PC-3 (cell line): ENCODE measurements at regions not wholly inside any gene's neighbourhood (a gene's known extent, or its start where the extent isn't known, plus 50 kb on each side); places are given as distances from the start of the nearest gene placed in this dataset.

ENCODE experiments used
- ATAC-seq: fragments of 200-7000 bp; cut with Tn5 transposase; 2 replicates; pipeline ENCODE4 v1.9.1; 2020; ENCODE audit warnings: mild to moderate bottlenecking, moderate library complexity
- BruUV-seq: library from RNA; stranded (reverse); fragments of 400-500 nt; replicated peaks from 2 replicates; lab custom pipeline; 2021; lab: Mats Ljungman, UMichigan
- CTCF ChIA-PET: fragments of 300-600 bp; sonication (Branson Sonifier 250); formaldehyde crosslinking; loops from one replicate; lab custom pipeline; 2022; ENCODE audit warnings: antibody characterized with exemption; lab: Charles Lee
- POLR2A ChIA-PET: fragments of 300-600 bp; sonication (Branson Sonifier 250); formaldehyde crosslinking; loops from one replicate; lab custom pipeline; 2022; ENCODE audit warnings: antibody characterized with exemption; ENCODE audit not compliant: unreplicated experiment; lab: Charles Lee
- DNase-seq: peaks from one replicate; pipeline ENCODE4 v3.0.0-alpha.2; 2015
- H2AFZ ChIP-seq: fragments of 300-600 bp; sonication (generic); 2 replicates; pipeline ENCODE4 v1.6.0; 2016; ENCODE audit warnings: antibody characterized with exemption, low read length
- H3F3A ChIP-seq: fragments of 300-600 bp; sonication (generic); one replicate; pipeline ENCODE4 v1.6.0; 2017; ENCODE audit warnings: antibody characterized with exemption, low read length, control low read depth, mild to moderate bottlenecking; ENCODE audit not compliant: unreplicated experiment
- H3K27ac ChIP-seq: fragments of 300-600 bp; sonication (generic); 2 replicates; pipeline ENCODE4 v1.5.1; 2016; ENCODE audit warnings: mild to moderate bottlenecking, low read length
- H3K27me3 ChIP-seq: fragments of 300-600 bp; sonication (generic); 2 replicates; pipeline ENCODE4 v1.6.1; 2016; ENCODE audit warnings: low read length, mixed read lengths
- H3K36me3 ChIP-seq: fragments of 300-600 bp; sonication (generic); 2 replicates; pipeline ENCODE4 v1.6.1; 2016; ENCODE audit warnings: low read depth, mixed run types, low read length, mixed read lengths
- H3K4me1 ChIP-seq: fragments of 300-600 bp; sonication (generic); 2 replicates; pipeline ENCODE4 v1.5.1; 2016; ENCODE audit warnings: low read length; ENCODE audit not compliant: insufficient read depth
- H3K4me2 ChIP-seq: fragments of 300-600 bp; sonication (generic); 2 replicates; pipeline ENCODE4 v1.6.0; 2016; ENCODE audit warnings: low read length
- H3K4me3 ChIP-seq: fragments of 300-600 bp; sonication (generic); 2 replicates; pipeline ENCODE4 v1.5.1; 2016; ENCODE audit warnings: mild to moderate bottlenecking, low read length, mixed read lengths
- H3K79me2 ChIP-seq: fragments of 300-600 bp; sonication (generic); 2 replicates; pipeline ENCODE4 v1.6.1; 2017; ENCODE audit warnings: low read length, mixed read lengths
- H3K9ac ChIP-seq: fragments of 300-600 bp; sonication (generic); 2 replicates; pipeline ENCODE4 v1.6.0; 2016; ENCODE audit warnings: mild to moderate bottlenecking, low read length
- H3K9me2 ChIP-seq: fragments of 300-600 bp; sonication (generic); replicated peaks from 2 replicates; pipeline ENCODE4 v1.6.1; 2016; ENCODE audit warnings: mixed run types, low read length, mixed read lengths
- H3K9me3 ChIP-seq: fragments of 300-600 bp; sonication (generic); 2 replicates; pipeline ENCODE4 v1.6.1; 2016; ENCODE audit warnings: low read length, mixed read lengths
- H4K20me1 ChIP-seq: fragments of 300-600 bp; sonication (generic); 2 replicates; pipeline ENCODE4 v1.6.1; 2016; ENCODE audit warnings: low read length, mixed read lengths
- CTCF ChIP-seq: fragments of 300-600 bp; sonication (generic); conservative IDR thresholded peaks from 2 replicates; pipeline ENCODE4 v1.5.1; 2017; ENCODE audit warnings: antibody characterized with exemption, low read depth, mild to moderate bottlenecking, low read length
- EZH2 ChIP-seq: fragments of 300-600 bp; sonication (generic); IDR thresholded peaks from one replicate; pipeline ENCODE4 v1.6.1; 2017; ENCODE audit warnings: antibody characterized with exemption, mild to moderate bottlenecking, low read length; ENCODE audit not compliant: unreplicated experiment
- EZH2phosphoT487 ChIP-seq: fragments of 300-600 bp; sonication (generic); IDR thresholded peaks from 2 replicates; pipeline ENCODE4 v1.6.1; 2018; ENCODE audit warnings: mild to moderate bottlenecking, antibody characterized with exemption, low read length, borderline replicate concordance
- intact Hi-C: fragments of 100-400 bp; cut with micrococcal nuclease; formaldehyde crosslinking; loops from 2 replicates; pipeline ENCODE4 v1.9.0; 2023

DNA sequence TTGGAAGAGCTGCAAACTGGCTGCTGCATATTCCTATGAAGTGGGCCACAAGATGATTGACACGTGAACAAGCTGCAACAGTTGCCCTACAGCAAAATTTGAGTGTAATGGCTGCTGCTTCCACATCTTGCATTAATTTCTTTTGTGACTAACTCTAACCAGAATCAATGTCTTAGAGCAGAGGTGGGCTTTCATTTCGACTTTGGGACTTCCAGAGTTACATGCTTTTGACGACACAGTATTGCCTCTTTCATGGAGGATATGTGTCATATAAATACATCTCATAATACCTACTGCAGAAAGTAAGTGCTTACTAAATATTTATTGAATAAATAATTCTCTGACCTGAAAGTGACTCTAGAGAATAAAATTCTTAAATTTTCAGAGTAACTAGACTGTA is 340.7 kb upstream of the KCNH8 start:
- Histone ChIP-seq H3K4me1 (peaks cover 38% of the 10 kb centered on the region), H3K36me3 (no peaks in the 10 kb centered on the region), H3K79me2 (no peaks in the 10 kb centered on the region), H4K20me1 (no peaks in the 10 kb centered on the region), H3K4me2 (no peak overlapping the region), H3K27ac (no peak overlapping the region), H3K4me3 (no peak overlapping the region), H3K9me3 (no peaks in the 10 kb centered on the region), H3K9me2 (no peaks in the 10 kb centered on the region), H2AFZ (no peak overlapping the region), H3K27me3 (no peaks in the 10 kb centered on the region), H3F3A (no peaks in the 10 kb centered on the region), H3K9ac (no peak overlapping the region)
- DNase-seq, result no peak
- BruUV-seq, result no TSS peak
- no peak for TF ChIP-seq EZH2phosphoT487
- TF ChIP-seq CTCF, result no peak
- TF ChIP-seq EZH2, result no peak
- no peak for ATAC-seq
- intact Hi-C loops, result no loop called here
- CTCF ChIA-PET, result no interaction called here
- POLR2A ChIA-PET, result no interaction called here

DNA sequence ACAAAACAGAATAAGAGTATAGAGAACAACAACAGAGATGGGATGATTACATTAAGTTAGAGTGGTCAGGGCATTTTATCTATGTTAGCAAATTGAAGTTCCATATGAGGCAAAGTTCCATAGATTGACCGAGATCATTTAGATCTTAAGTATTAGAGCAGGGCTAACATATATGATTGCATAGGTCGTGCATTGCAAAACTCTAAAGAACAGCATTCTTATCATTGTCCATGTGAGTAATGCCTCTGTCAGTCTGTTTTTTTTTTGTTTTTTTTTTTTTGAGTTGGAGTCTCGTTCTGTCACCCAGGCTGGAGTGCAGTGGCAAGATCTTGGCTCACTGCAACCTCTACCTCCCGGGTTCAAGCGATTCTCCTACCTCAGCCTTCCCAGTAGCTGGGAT is 341.7 kb upstream of the KCNH8 start:
- no peak overlapping the region for H3K4me2 ChIP-seq
- no peaks in the 10 kb centered on the region for H3F3A ChIP-seq
- no peaks in the 10 kb centered on the region for H3K36me3 ChIP-seq
- no peaks in the 10 kb centered on the region for H3K79me2 ChIP-seq
- DNase-seq, result peak; percentile 50
- H3K4me3 ChIP-seq, result no peak overlapping the region
- POLR2A ChIA-PET, result no interaction called here
- no peak overlapping the region for H3K9ac ChIP-seq
- H3K4me1 ChIP-seq, result peaks cover 30% of the 10 kb centered on the region
- no peak overlapping the region for H3K27ac ChIP-seq
- no TSS peak for BruUV-seq
- CTCF ChIA-PET, result no interaction called here
- TF ChIP-seq CTCF (no peak), EZH2 (no peak), EZH2phosphoT487 (no peak)
- no peak for ATAC-seq
- H3K9me2 ChIP-seq, result no peaks in the 10 kb centered on the region
- no peaks in the 10 kb centered on the region for H3K9me3 ChIP-seq
- intact Hi-C loops, result no loop called here
- no peaks in the 10 kb centered on the region for H3K27me3 ChIP-seq
- H2AFZ ChIP-seq, result no peak overlapping the region
- H4K20me1 ChIP-seq, result no peaks in the 10 kb centered on the region

DNA sequence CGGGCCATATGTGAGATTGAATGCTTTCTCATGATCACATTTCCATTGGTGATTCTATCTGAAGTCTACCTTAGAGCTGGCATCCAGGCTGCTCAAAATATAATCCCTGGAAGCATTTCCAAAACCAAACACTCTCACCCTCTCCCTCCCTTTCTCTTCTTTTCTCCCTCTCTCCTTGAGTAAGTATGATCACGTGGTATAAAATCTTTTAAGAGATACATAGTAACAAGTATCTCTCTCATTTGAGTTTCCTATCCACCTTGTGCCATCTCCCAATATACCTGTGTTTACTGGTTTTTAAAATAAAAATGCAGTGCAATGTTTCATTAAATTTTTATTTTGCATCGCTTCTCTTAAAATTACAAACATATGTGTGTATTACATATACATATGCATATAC is 350.9 kb upstream of the KCNH8 start:
- Histone ChIP-seq H3K9ac (no peak overlapping the region), H3K4me2 (no peak overlapping the region), H3K27me3 (no peaks in the 10 kb centered on the region), H3K4me1 (no peaks in the 10 kb centered on the region), H3K36me3 (no peaks in the 10 kb centered on the region), H3F3A (no peaks in the 10 kb centered on the region), H3K4me3 (no peak overlapping the region), H3K9me2 (no peaks in the 10 kb centered on the region), H4K20me1 (no peaks in the 10 kb centered on the region), H3K9me3 (no peaks in the 10 kb centered on the region), H3K79me2 (no peaks in the 10 kb centered on the region), H3K27ac (no peak overlapping the region), H2AFZ (no peak overlapping the region)
- no peak for TF ChIP-seq EZH2phosphoT487
- TF ChIP-seq CTCF, result no peak
- TF ChIP-seq EZH2, result no peak
- intact Hi-C loops, result no loop called here
- ATAC-seq (no peak), DNase-seq (no peak)
- ChIA-PET CTCF (no interaction called here), POLR2A (no interaction called here)
- no TSS peak for BruUV-seq
